ENCODE measurements at regions not wholly inside any gene's neighbourhood (a gene's known extent, or its start where the extent isn't known, plus 50 kb on each side); places are given as distances from the start of the nearest gene placed in this dataset.

- H3K9me3 Mint-ChIP-seq (ENCODE audit: unreplicated experiment) = peaks cover 2% of the 10 kb centered on the region
- no peaks in the 10 kb centered on the region for H3K9me3 ChIP-seq (ENCODE audit: insufficient read depth, low read depth, low read length)
- peaks cover 2% of the 10 kb centered on the region for H3K36me3 Mint-ChIP-seq (ENCODE audit: low read depth, unreplicated experiment)
- H3K4me1 ChIP-seq (ENCODE audit: insufficient read depth, low read length) = peaks cover 7% of the 10 kb centered on the region
- no peak overlapping the region for H3K9ac ChIP-seq (ENCODE audit: low read length)
- TF ChIP-seq, protein P1, sequence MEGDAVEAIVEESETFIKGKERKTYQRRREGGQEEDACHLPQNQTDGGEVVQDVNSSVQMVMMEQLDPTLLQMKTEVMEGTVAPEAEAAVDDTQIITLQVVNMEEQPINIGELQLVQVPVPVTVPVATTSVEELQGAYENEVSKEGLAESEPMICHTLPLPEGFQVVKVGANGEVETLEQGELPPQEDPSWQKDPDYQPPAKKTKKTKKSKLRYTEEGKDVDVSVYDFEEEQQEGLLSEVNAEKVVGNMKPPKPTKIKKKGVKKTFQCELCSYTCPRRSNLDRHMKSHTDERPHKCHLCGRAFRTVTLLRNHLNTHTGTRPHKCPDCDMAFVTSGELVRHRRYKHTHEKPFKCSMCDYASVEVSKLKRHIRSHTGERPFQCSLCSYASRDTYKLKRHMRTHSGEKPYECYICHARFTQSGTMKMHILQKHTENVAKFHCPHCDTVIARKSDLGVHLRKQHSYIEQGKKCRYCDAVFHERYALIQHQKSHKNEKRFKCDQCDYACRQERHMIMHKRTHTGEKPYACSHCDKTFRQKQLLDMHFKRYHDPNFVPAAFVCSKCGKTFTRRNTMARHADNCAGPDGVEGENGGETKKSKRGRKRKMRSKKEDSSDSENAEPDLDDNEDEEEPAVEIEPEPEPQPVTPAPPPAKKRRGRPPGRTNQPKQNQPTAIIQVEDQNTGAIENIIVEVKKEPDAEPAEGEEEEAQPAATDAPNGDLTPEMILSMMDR (IDR thresholded peaks at IDR 0.05; ENCODE audit: insufficient read depth, low read depth, low read length) = no peak
- no peak for TF ChIP-seq EZH2 (IDR thresholded peaks at IDR 0.05; ENCODE audit: insufficient read depth, low read length)
- H2AFZ ChIP-seq (ENCODE audit: low read depth, low read length) = no peak overlapping the region
- no peaks in the 10 kb centered on the region for H3K4me1 Mint-ChIP-seq (ENCODE audit: low read depth, unreplicated experiment)
- H4K20me1 ChIP-seq (ENCODE audit: insufficient read depth, low read length) = no peaks in the 10 kb centered on the region
- no peak overlapping the region for H3K4me3 ChIP-seq (ENCODE audit: insufficient read depth, low read depth, low read length)
- H3K36me3 ChIP-seq (ENCODE audit: insufficient read depth, low read length) = no peaks in the 10 kb centered on the region
- no peak overlapping the region for H3K27ac ChIP-seq (ENCODE audit: low read depth, low read length)
- DNase-seq (ENCODE audit: low read depth) (no peak), FAIRE-seq (no peak)
- no peak overlapping the region for H3K4me2 ChIP-seq (ENCODE audit: low read length)
- no peaks in the 10 kb centered on the region for H3K27me3 ChIP-seq (ENCODE audit: insufficient read depth, low read length)
- H3K27me3 Mint-ChIP-seq (ENCODE audit: low read depth, unreplicated experiment) = no peaks in the 10 kb centered on the region
- no peak overlapping the region for H3K4me3 Mint-ChIP-seq (ENCODE audit: unreplicated experiment)
- H3K79me2 ChIP-seq (ENCODE audit: insufficient read depth, low read length) = no peaks in the 10 kb centered on the region
- H3K27ac Mint-ChIP-seq (ENCODE audit: unreplicated experiment) = no peak overlapping the region
Measured at GRCh38 chr5:98578438-98578837, 195.0 kb upstream of the RGMB start.

- Mint-ChIP-seq H3K27me3 (ENCODE audit: low read depth, unreplicated experiment) (no peaks in the 10 kb centered on the region), H3K9me3 (ENCODE audit: unreplicated experiment) (no peaks in the 10 kb centered on the region), H3K36me3 (ENCODE audit: low read depth, unreplicated experiment) (no peaks in the 10 kb centered on the region), H3K4me3 (ENCODE audit: unreplicated experiment) (no peak overlapping the region), H3K27ac (ENCODE audit: unreplicated experiment) (no peak overlapping the region), H3K4me1 (ENCODE audit: low read depth, unreplicated experiment) (no peaks in the 10 kb centered on the region)
- H4K20me1 ChIP-seq (ENCODE audit: insufficient read depth, low read length) = no peaks in the 10 kb centered on the region
- no peaks in the 10 kb centered on the region for H3K36me3 ChIP-seq (ENCODE audit: insufficient read depth, low read length)
- no peak overlapping the region for H2AFZ ChIP-seq (ENCODE audit: low read depth, low read length)
- H3K79me2 ChIP-seq (ENCODE audit: insufficient read depth, low read length) = no peaks in the 10 kb centered on the region
- no peak overlapping the region for H3K9ac ChIP-seq (ENCODE audit: low read length)
- H3K27me3 ChIP-seq (ENCODE audit: insufficient read depth, low read length) = no peaks in the 10 kb centered on the region
- H3K4me2 ChIP-seq (ENCODE audit: low read length) = no peak overlapping the region
- FAIRE-seq (no peak), DNase-seq (ENCODE audit: low read depth) (peak; percentile 67)
- no peaks in the 10 kb centered on the region for H3K9me3 ChIP-seq (ENCODE audit: insufficient read depth, low read depth, low read length)
- no peak overlapping the region for H3K27ac ChIP-seq (ENCODE audit: low read depth, low read length)
- H3K4me1 ChIP-seq (ENCODE audit: insufficient read depth, low read length) = peaks cover 7% of the 10 kb centered on the region
- TF ChIP-seq, protein P1 (IDR thresholded peaks at IDR 0.05; ENCODE audit: insufficient read depth, low read depth, low read length) = no peak
- no peak for TF ChIP-seq EZH2 (IDR thresholded peaks at IDR 0.05; ENCODE audit: insufficient read depth, low read length)
- H3K4me3 ChIP-seq (ENCODE audit: insufficient read depth, low read depth, low read length) = no peak overlapping the region
Measured at GRCh38 chr5:98581112-98581997, 192.1 kb upstream of the RGMB start.

GRCh38 chr5:98583586-98583985 is 189.9 kb upstream of the RGMB start:
- Mint-ChIP-seq H3K27ac (ENCODE audit: unreplicated experiment) (no peak overlapping the region), H3K9me3 (ENCODE audit: unreplicated experiment) (no peaks in the 10 kb centered on the region)

More at GRCh38 chr5:98583586-98583985, 189.9 kb upstream of the RGMB start:
- Histone ChIP-seq H4K20me1 (ENCODE audit: insufficient read depth, low read length) (no peaks in the 10 kb centered on the region), H3K4me2 (ENCODE audit: low read length) (no peak overlapping the region), H3K79me2 (ENCODE audit: insufficient read depth, low read length) (no peaks in the 10 kb centered on the region), H3K27ac (ENCODE audit: low read depth, low read length) (no peak overlapping the region), H3K27me3 (ENCODE audit: insufficient read depth, low read length) (no peaks in the 10 kb centered on the region), H3K9ac (ENCODE audit: low read length) (no peak overlapping the region), H3K4me1 (ENCODE audit: insufficient read depth, low read length) (peaks cover 7% of the 10 kb centered on the region), H3K9me3 (ENCODE audit: insufficient read depth, low read depth, low read length) (no peaks in the 10 kb centered on the region), H3K36me3 (ENCODE audit: insufficient read depth, low read length) (no peaks in the 10 kb centered on the region), H3K4me3 (ENCODE audit: insufficient read depth, low read depth, low read length) (no peak overlapping the region), H2AFZ (ENCODE audit: low read depth, low read length) (no peak overlapping the region)
- no peak for DNase-seq (ENCODE audit: low read depth)
- FAIRE-seq = no peak
- Mint-ChIP-seq H3K4me1 (ENCODE audit: low read depth, unreplicated experiment) (no peaks in the 10 kb centered on the region), H3K36me3 (ENCODE audit: low read depth, unreplicated experiment) (no peaks in the 10 kb centered on the region), H3K4me3 (ENCODE audit: unreplicated experiment) (no peak overlapping the region), H3K27me3 (ENCODE audit: low read depth, unreplicated experiment) (no peaks in the 10 kb centered on the region)
- TF ChIP-seq, protein P1 (IDR thresholded peaks at IDR 0.05; ENCODE audit: insufficient read depth, low read depth, low read length) = no peak
- no peak for TF ChIP-seq EZH2 (IDR thresholded peaks at IDR 0.05; ENCODE audit: insufficient read depth, low read length)
